Epithelial cell of esophagus (primary cell): ENCODE measurements at regions not wholly inside any gene's neighbourhood (a gene's known extent, or its start where the extent isn't known, plus 50 kb on each side); places are given as distances from the start of the nearest gene placed in this dataset.
A peak's percentile ranks its signal among the peaks of the same experiment; 100 is the strongest.

ENCODE experiments used
- DNase-seq: peaks from one replicate; pipeline ENCODE4 v3.0.0; 2010; ENCODE audit warnings: low read depth
- H3K4me3 ChIP-seq: 2 replicates; pipeline ENCODE4 v1.5.1; 2011; ENCODE audit warnings: mild to moderate bottlenecking, low read length, control low read depth
- TF ChIP-seq, protein P1 (sequence below): IDR thresholded peaks from 2 replicates; pipeline ENCODE4 v1.5.1; 2011; ENCODE audit warnings: low read depth, mild to moderate bottlenecking, low read length, control low read depth, inconsistent platforms; ENCODE audit not compliant: insufficient read depth; ENCODE audit errors: missing control alignments

DNA sequence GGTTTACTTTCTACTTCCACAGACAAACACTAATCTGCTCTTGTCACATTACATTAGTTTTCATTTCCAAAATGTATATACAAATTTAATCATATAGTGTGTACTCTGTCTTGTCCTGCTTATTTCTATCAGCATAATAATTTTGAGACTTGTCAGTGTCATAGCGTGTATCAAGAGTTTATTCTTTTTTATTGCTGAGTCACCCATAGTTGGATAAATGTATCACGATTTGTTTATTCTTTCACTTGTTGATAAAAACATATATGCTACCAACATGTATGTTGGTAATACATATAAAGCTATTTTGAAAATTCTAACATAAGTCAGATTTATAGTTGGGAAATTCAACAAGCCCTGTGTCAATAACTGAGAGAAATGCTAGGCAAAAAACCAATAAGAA is 261.2 kb downstream of the TRAM1L1 start:
- TF ChIP-seq, protein P1, sequence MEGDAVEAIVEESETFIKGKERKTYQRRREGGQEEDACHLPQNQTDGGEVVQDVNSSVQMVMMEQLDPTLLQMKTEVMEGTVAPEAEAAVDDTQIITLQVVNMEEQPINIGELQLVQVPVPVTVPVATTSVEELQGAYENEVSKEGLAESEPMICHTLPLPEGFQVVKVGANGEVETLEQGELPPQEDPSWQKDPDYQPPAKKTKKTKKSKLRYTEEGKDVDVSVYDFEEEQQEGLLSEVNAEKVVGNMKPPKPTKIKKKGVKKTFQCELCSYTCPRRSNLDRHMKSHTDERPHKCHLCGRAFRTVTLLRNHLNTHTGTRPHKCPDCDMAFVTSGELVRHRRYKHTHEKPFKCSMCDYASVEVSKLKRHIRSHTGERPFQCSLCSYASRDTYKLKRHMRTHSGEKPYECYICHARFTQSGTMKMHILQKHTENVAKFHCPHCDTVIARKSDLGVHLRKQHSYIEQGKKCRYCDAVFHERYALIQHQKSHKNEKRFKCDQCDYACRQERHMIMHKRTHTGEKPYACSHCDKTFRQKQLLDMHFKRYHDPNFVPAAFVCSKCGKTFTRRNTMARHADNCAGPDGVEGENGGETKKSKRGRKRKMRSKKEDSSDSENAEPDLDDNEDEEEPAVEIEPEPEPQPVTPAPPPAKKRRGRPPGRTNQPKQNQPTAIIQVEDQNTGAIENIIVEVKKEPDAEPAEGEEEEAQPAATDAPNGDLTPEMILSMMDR: no peak
- no peak overlapping the region for H3K4me3 ChIP-seq
- DNase-seq: no peak

DNA sequence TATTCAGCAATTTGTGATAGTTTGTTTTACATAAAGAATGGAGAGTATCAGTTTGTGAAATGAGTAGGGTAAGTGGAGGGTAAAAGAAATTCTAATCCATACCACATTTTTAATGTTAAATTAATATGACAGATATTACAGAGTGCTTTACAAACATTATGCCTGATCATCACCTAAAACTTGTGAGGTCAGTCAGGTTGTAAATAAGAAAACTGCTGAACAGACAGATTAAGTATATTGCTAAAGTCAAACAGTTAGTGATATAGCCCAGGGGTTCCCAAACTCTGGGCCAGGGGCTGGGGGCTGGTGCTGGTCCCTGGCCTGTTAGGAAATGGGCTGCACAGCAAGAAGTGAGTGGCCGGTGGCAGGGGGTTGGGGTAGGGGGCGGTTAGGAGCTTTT is 273.6 kb downstream of the TRAM1L1 start:
- TF ChIP-seq, protein P1: no peak
- no peak overlapping the region for H3K4me3 ChIP-seq
- DNase-seq: no peak

- no peak overlapping the region for H3K4me3 ChIP-seq
- peak; percentile 15 for DNase-seq
- TF ChIP-seq, protein P1: no peak
Measured at GRCh38 chr4:116796022-116796421, 289.4 kb downstream of the TRAM1L1 start.

- TF ChIP-seq, protein P1: no peak
- no peak overlapping the region for H3K4me3 ChIP-seq
- no peak for DNase-seq
Measured at GRCh38 chr4:116788723-116789122, 296.7 kb downstream of the TRAM1L1 start.

- TF ChIP-seq, protein P1: no peak
- DNase-seq: no peak
- H3K4me3 ChIP-seq: no peak overlapping the region
Measured at GRCh38 chr4:116755051-116755450, 330.3 kb downstream of the TRAM1L1 start.

- DNase-seq: no peak
- H3K4me3 ChIP-seq: no peak overlapping the region
- TF ChIP-seq, protein P1: no peak
Measured at GRCh38 chr4:116752027-116752426, 333.3 kb downstream of the TRAM1L1 start.

DNA sequence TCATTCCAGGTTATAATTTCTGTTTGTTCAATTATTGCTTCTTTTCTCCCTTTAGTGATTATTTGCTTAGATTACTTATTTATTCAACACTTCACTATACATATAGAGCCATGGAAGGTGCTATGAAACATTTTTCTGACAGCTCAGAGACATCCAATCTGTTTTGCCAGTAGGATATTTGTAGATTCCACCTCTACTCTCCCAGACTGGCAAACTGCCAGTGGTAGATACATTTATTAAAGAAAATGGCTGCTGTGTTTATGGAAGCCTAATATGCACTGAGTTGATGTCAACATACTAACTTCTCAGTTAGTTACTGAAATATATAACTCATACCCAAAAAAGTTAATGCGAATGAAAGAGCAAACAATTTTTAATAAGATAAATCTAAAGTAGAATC is 348.6 kb downstream of the TRAM1L1 start:
- no peak for DNase-seq
- TF ChIP-seq, protein P1: no peak

More for the DNA sequence above, 348.6 kb downstream of the TRAM1L1 start:
- H3K4me3 ChIP-seq: no peak overlapping the region
